ENCODE measurements at regions not wholly inside any gene's neighbourhood (a gene's known extent, or its start where the extent isn't known, plus 50 kb on each side); places are given as distances from the start of the nearest gene placed in this dataset.
A peak's percentile ranks its signal among the peaks of the same experiment; 100 is the strongest.

- TF ChIP-seq CTCF (IDR thresholded peaks at IDR 0.05) (no peak), POLR2A (IDR thresholded peaks at IDR 0.05) (no peak), POLR2AphosphoS5 (IDR thresholded peaks at IDR 0.05) (no peak)
- Histone ChIP-seq H3K9me3 (no peaks in the 10 kb centered on the region), H3K4me1 (no peaks in the 10 kb centered on the region), H3K36me3 (no peaks in the 10 kb centered on the region), H3K4me3 (no peak overlapping the region), H3K27me3 (no peaks in the 10 kb centered on the region), H3K27ac (no peak overlapping the region)
- no peak for DNase-seq (ENCODE audit: low spot score in 2 of 2)
- intact Hi-C loops (cut with DNase I; ENCODE audit: low total_unique reads) = no loop called here
These were observed 187.8 kb upstream of the GPR12 start for GRCh38 chr13:26948353-26948752.

GRCh38 chr13:26946684-26947343 lies 186.2 kb upstream of the GPR12 start:
- Histone ChIP-seq H3K4me3 (no peak overlapping the region), H3K4me1 (no peaks in the 10 kb centered on the region), H3K27me3 (no peaks in the 10 kb centered on the region), H3K27ac (no peak overlapping the region), H3K36me3 (no peaks in the 10 kb centered on the region), H3K9me3 (no peaks in the 10 kb centered on the region)
- intact Hi-C loops (cut with DNase I; ENCODE audit: low total_unique reads) = no loop called here
- no peak for TF ChIP-seq POLR2AphosphoS5 (IDR thresholded peaks at IDR 0.05)
- no peak for TF ChIP-seq POLR2A (IDR thresholded peaks at IDR 0.05)
- TF ChIP-seq CTCF (IDR thresholded peaks at IDR 0.05) = peak in 1 of 3 donors; percentile 53
- DNase-seq (ENCODE audit: low spot score in 2 of 2) = no peak

- TF ChIP-seq POLR2A (IDR thresholded peaks at IDR 0.05) (no peak), POLR2AphosphoS5 (IDR thresholded peaks at IDR 0.05) (no peak), CTCF (IDR thresholded peaks at IDR 0.05) (no peak)
- Histone ChIP-seq H3K4me3 (no peak overlapping the region), H3K27ac (no peak overlapping the region), H3K36me3 (no peaks in the 10 kb centered on the region), H3K4me1 (no peaks in the 10 kb centered on the region), H3K9me3 (no peaks in the 10 kb centered on the region), H3K27me3 (no peaks in the 10 kb centered on the region)
- intact Hi-C loops (cut with DNase I; ENCODE audit: low total_unique reads) = no loop called here
- DNase-seq (ENCODE audit: low spot score in 2 of 2) = no peak
These were observed 183.2 kb upstream of the GPR12 start for GRCh38 chr13:26943748-26944147.

GRCh38 chr13:26942184-26942583 lies 181.6 kb upstream of the GPR12 start:
- Histone ChIP-seq H3K4me3 (no peak overlapping the region), H3K9me3 (no peaks in the 10 kb centered on the region), H3K4me1 (no peaks in the 10 kb centered on the region), H3K36me3 (no peaks in the 10 kb centered on the region), H3K27me3 (no peaks in the 10 kb centered on the region), H3K27ac (no peak overlapping the region)
- TF ChIP-seq POLR2AphosphoS5 (IDR thresholded peaks at IDR 0.05) = no peak
- intact Hi-C loops (cut with DNase I; ENCODE audit: low total_unique reads) = no loop called here
- no peak for DNase-seq (ENCODE audit: low spot score in 2 of 2)

- Histone ChIP-seq H3K9me3 (no peaks in the 10 kb centered on the region), H3K4me3 (no peak overlapping the region), H3K27me3 (no peaks in the 10 kb centered on the region), H3K4me1 (no peaks in the 10 kb centered on the region), H3K27ac (no peak overlapping the region), H3K36me3 (no peaks in the 10 kb centered on the region)
- DNase-seq (ENCODE audit: low spot score in 2 of 2) = no peak
- intact Hi-C loops (cut with DNase I; ENCODE audit: low total_unique reads) = no loop called here
- TF ChIP-seq POLR2A (IDR thresholded peaks at IDR 0.05) = no peak
- TF ChIP-seq CTCF (IDR thresholded peaks at IDR 0.05) = no peak
- TF ChIP-seq POLR2AphosphoS5 (IDR thresholded peaks at IDR 0.05) = no peak
These were observed 181.0 kb upstream of the GPR12 start for GRCh38 chr13:26941345-26942174.

Measured in breast epithelium (tissue), 4 donors.